ENCODE measurements at regions not wholly inside any gene's neighbourhood (a gene's known extent, or its start where the extent isn't known, plus 50 kb on each side); places are given as distances from the start of the nearest gene placed in this dataset.
"Not testable (repeated sequence)": the region's sequence is repeated elsewhere in the genome, so short reads cannot be mapped to it uniquely, and the experiment has no call there.

GRCh38 chr15:20334451-20334850 is 207.1 kb downstream of the GOLGA6L6 start:
- TF ChIP-seq POLR2A, CTCF (IDR thresholded peaks at IDR 0.05): not testable (repeated sequence)
